Smooth muscle cell (in vitro differentiated cells): ENCODE measurements at regions not wholly inside any gene's neighbourhood (a gene's known extent, or its start where the extent isn't known, plus 50 kb on each side); places are given as distances from the start of the nearest gene placed in this dataset.
A peak's percentile ranks its signal among the peaks of the same experiment; 100 is the strongest.

Experiments
- DNase-seq: peaks from one replicate; lab custom pipeline; 2025; ENCODE audit not compliant: unreplicated experiment; lab: John Stamatoyannopoulos, UW
- H2AFZ ChIP-seq: fragments of 200-600 bp; sonication (generic); 2 replicates; pipeline ENCODE4 v1.6.0; 2016; ENCODE audit warnings: antibody characterized with exemption, low read depth, mild to moderate bottlenecking
- H3F3A ChIP-seq: fragments of 200-600 bp; sonication (generic); 2 replicates; pipeline ENCODE4 v1.6.0; 2017; ENCODE audit warnings: antibody characterized with exemption, low read depth
- H3K27ac ChIP-seq: fragments of 200-600 bp; sonication (generic); 2 replicates; pipeline ENCODE4 v1.5.1; 2016; ENCODE audit warnings: low read depth, mild to moderate bottlenecking
- H3K27me3 ChIP-seq: fragments of 200-600 bp; sonication (generic); 2 replicates; pipeline ENCODE4 v1.6.1; 2016; ENCODE audit warnings: low read depth, mild to moderate bottlenecking
- H3K36me3 ChIP-seq: fragments of 200-600 bp; sonication (generic); 2 replicates; pipeline ENCODE4 v1.5.1; 2016; ENCODE audit warnings: low read depth
- H3K4me1 ChIP-seq: fragments of 200-600 bp; sonication (generic); 2 replicates; pipeline ENCODE4 v1.5.1; 2016; ENCODE audit warnings: low read depth
- H3K4me2 ChIP-seq: fragments of 200-600 bp; sonication (generic); 2 replicates; pipeline ENCODE4 v1.6.0; 2016; ENCODE audit warnings: mild to moderate bottlenecking
- H3K4me3 ChIP-seq: fragments of 200-600 bp; sonication (generic); 2 replicates; pipeline ENCODE4 v1.5.1; 2016; ENCODE audit warnings: mild to moderate bottlenecking
- H3K79me2 ChIP-seq: fragments of 200-600 bp; sonication (generic); 2 replicates; pipeline ENCODE4 v1.6.0; 2016; ENCODE audit warnings: low read depth, mild to moderate bottlenecking
- H3K9ac ChIP-seq: fragments of 200-600 bp; sonication (generic); 2 replicates; pipeline ENCODE4 v1.6.0; 2016; ENCODE audit warnings: low read depth
- H3K9me3 ChIP-seq: fragments of 200-600 bp; sonication (generic); replicated peaks from 2 replicates; pipeline ENCODE4 v1.5.1; 2016; ENCODE audit warnings: low read depth
- H4K20me1 ChIP-seq: fragments of 200-600 bp; sonication (generic); 2 replicates; pipeline ENCODE4 v1.6.0; 2016; ENCODE audit warnings: low read depth
- WGBS: methylation state at CpG from one replicate; pipeline ENCODE4 v1.1.7; 2016; ENCODE audit warnings: low lambda C conversion rate; 5-methylcytosine and 5-hydroxymethylcytosine counted together
- TF ChIP-seq, protein P1 (sequence below): fragments of 200-600 bp; sonication (generic); IDR thresholded peaks from 2 replicates; pipeline ENCODE4 v1.5.1; 2017; ENCODE audit warnings: borderline replicate concordance, mild to moderate bottlenecking, antibody characterized with exemption; ENCODE audit not compliant: insufficient read depth, poor library complexity, severe bottlenecking

DNA sequence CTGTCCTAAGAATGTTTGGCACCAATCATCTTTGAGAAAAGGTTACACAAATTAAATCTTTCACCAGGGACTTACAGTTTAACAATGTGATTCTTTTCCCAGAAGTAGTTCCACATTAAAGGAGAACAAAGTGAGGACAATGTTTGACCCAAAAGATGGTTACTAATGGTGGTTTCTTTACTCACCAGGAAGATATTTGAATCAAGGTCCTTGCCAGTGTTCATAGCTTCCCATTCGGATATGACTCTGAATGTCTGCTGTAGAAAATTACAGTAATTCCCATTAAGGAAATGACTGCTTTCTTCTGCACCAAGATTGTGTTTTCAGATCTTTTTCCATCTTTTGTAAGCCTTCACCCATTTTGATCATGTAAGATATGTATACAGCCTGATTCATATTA, 114.6 kb upstream of the ADAMTSL1 start:
- no peak overlapping the region for H2AFZ ChIP-seq
- H3K4me1 ChIP-seq: no peaks in the 10 kb centered on the region
- no peaks in the 10 kb centered on the region for H3K9me3 ChIP-seq
- H4K20me1 ChIP-seq: no peaks in the 10 kb centered on the region
- peak overlapping the region; percentile 53 for H3K27ac ChIP-seq
- H3K36me3 ChIP-seq: no peaks in the 10 kb centered on the region
- H3K9ac ChIP-seq: no peak overlapping the region
- 62% methylated on average over 1 of the region's 1 CpG for WGBS
- H3K27me3 ChIP-seq: no peaks in the 10 kb centered on the region
- no peaks in the 10 kb centered on the region for H3F3A ChIP-seq
- TF ChIP-seq, protein P1, sequence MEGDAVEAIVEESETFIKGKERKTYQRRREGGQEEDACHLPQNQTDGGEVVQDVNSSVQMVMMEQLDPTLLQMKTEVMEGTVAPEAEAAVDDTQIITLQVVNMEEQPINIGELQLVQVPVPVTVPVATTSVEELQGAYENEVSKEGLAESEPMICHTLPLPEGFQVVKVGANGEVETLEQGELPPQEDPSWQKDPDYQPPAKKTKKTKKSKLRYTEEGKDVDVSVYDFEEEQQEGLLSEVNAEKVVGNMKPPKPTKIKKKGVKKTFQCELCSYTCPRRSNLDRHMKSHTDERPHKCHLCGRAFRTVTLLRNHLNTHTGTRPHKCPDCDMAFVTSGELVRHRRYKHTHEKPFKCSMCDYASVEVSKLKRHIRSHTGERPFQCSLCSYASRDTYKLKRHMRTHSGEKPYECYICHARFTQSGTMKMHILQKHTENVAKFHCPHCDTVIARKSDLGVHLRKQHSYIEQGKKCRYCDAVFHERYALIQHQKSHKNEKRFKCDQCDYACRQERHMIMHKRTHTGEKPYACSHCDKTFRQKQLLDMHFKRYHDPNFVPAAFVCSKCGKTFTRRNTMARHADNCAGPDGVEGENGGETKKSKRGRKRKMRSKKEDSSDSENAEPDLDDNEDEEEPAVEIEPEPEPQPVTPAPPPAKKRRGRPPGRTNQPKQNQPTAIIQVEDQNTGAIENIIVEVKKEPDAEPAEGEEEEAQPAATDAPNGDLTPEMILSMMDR: no peak
- no peak overlapping the region for H3K4me3 ChIP-seq
- H3K79me2 ChIP-seq: no peaks in the 10 kb centered on the region
- H3K4me2 ChIP-seq: no peak overlapping the region
- DNase-seq: no peak

DNA sequence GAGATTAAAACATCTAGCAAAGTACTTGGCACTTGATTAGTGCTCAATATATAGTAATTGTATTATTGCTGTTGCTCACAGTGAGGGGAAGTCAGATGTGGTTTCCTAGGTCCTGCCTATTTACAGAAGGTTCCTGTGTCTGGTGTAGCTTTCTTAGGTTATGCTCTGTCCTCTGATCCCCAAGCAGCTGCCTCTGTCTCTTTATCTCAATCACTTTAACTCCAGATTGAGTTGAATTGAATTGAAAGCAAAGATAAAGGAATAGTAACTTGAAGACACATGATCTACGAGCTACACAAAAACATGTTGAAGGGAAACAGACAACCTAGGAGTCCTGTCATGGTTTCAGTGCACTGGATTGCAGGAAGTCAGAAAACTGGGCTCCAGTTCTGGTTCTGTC, 113.9 kb upstream of the ADAMTSL1 start:
- H3K9me3 ChIP-seq: no peaks in the 10 kb centered on the region
- no peaks in the 10 kb centered on the region for H4K20me1 ChIP-seq
- TF ChIP-seq, protein P1: no peak
- H3F3A ChIP-seq: no peaks in the 10 kb centered on the region
- no peaks in the 10 kb centered on the region for H3K36me3 ChIP-seq
- no peak overlapping the region for H3K4me3 ChIP-seq
- no peaks in the 10 kb centered on the region for H3K27me3 ChIP-seq
- no peaks in the 10 kb centered on the region for H3K4me1 ChIP-seq
- 42% methylated on average over 1 of the region's 1 CpG for WGBS
- H3K4me2 ChIP-seq: no peak overlapping the region
- H2AFZ ChIP-seq: no peak overlapping the region
- no peak overlapping the region for H3K9ac ChIP-seq
- no peak overlapping the region for H3K27ac ChIP-seq
- no peak for DNase-seq
- no peaks in the 10 kb centered on the region for H3K79me2 ChIP-seq

DNA sequence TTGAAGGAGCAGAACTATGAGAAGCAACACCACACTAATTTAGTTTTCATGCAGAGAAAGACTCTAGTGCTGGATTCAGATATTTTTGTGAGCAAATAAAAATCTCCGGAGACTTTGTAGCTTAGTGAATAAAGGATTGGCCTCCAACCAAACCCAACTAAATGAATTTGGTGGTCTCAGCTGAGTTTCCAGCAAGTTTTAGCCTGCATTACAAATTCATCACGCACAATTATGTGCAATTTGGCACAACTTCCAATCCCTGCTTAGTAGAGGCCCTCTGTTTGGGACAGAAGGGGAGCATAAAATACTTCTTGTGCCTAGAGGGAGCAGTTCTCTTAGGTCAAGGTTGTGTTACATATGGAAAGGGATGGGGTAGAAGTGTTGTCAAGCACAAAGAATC, 112.3 kb upstream of the ADAMTSL1 start:
- Histone ChIP-seq H3F3A (no peaks in the 10 kb centered on the region), H3K79me2 (no peaks in the 10 kb centered on the region), H3K9ac (no peak overlapping the region), H3K36me3 (no peaks in the 10 kb centered on the region), H2AFZ (no peak overlapping the region), H4K20me1 (no peaks in the 10 kb centered on the region), H3K4me2 (no peak overlapping the region), H3K9me3 (no peaks in the 10 kb centered on the region), H3K4me3 (no peak overlapping the region), H3K27me3 (no peaks in the 10 kb centered on the region), H3K27ac (no peak overlapping the region), H3K4me1 (no peaks in the 10 kb centered on the region)
- no peak for DNase-seq
- 89% methylated on average over 2 of the region's 2 CpGs for WGBS
- TF ChIP-seq, protein P1: no peak

DNA sequence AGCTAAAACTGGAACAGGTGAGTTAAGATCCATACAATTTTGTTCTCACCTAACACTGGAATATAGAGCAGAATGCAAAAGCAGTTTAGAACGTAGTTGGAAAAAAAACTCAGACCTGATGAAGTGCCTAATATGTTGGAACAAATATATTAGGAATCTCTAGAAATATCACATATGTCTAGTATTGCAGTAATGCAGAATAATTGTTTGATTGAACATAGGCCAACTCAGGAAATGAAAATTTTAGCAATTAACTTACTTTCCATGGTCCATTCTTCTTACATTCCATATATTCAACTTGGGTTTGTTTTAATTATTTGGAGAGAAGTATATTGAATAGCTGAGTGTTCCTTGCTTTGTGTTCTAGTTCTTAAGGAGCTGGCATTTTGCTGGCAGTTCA, 111.8 kb upstream of the ADAMTSL1 start:
- no peaks in the 10 kb centered on the region for H3K4me1 ChIP-seq
- no peaks in the 10 kb centered on the region for H4K20me1 ChIP-seq
- H3K27ac ChIP-seq: no peak overlapping the region
- no peaks in the 10 kb centered on the region for H3K36me3 ChIP-seq
- no peaks in the 10 kb centered on the region for H3F3A ChIP-seq
- H3K79me2 ChIP-seq: no peaks in the 10 kb centered on the region
- H2AFZ ChIP-seq: no peak overlapping the region
- H3K4me3 ChIP-seq: no peak overlapping the region
- no peaks in the 10 kb centered on the region for H3K27me3 ChIP-seq
- WGBS: 91% methylated on average over 1 of the region's 1 CpG
- no peaks in the 10 kb centered on the region for H3K9me3 ChIP-seq
- H3K9ac ChIP-seq: no peak overlapping the region
- no peak overlapping the region for H3K4me2 ChIP-seq
- no peak for DNase-seq
- TF ChIP-seq, protein P1: no peak
